HUES64 (cell line): ENCODE measurements at regions not wholly inside any gene's neighbourhood (a gene's known extent, or its start where the extent isn't known, plus 50 kb on each side); places are given as distances from the start of the nearest gene placed in this dataset.
"Not testable (repeated sequence)": the region's sequence is repeated elsewhere in the genome, so short reads cannot be mapped to it uniquely, and the experiment has no call there.

Source experiments
- H3K27ac ChIP-seq: 2 replicates; pipeline ENCODE4 v1.7.0; 2013; ENCODE audit warnings: low read depth, low read length, inconsistent platforms
- H3K27me3 ChIP-seq: 2 replicates; pipeline ENCODE4 v1.6.1; 2013; ENCODE audit warnings: mild to moderate bottlenecking, low read length; ENCODE audit not compliant: insufficient read depth
- H3K36me3 ChIP-seq: 2 replicates; pipeline ENCODE4 v1.6.1; 2013; ENCODE audit warnings: mild to moderate bottlenecking, low read length; ENCODE audit not compliant: insufficient read depth
- H3K4me1 ChIP-seq: 2 replicates; pipeline ENCODE4 v1.6.1; 2013; ENCODE audit warnings: mild to moderate bottlenecking, low read length, moderate library complexity; ENCODE audit not compliant: insufficient read depth
- H3K4me3 ChIP-seq: 2 replicates; pipeline ENCODE4 v1.5.1; 2013; ENCODE audit warnings: mild to moderate bottlenecking, low read length, moderate library complexity
- H3K9ac ChIP-seq: 2 replicates; pipeline ENCODE4 v1.6.1; 2013; ENCODE audit warnings: mild to moderate bottlenecking, low read depth, low read length
- H3K9me3 ChIP-seq: 2 replicates; pipeline ENCODE4 v1.6.1; 2013; ENCODE audit warnings: low read depth, low read length; ENCODE audit not compliant: insufficient read depth
- WGBS: fragments of 150-250, 120-280 bp; methylation state at CpG from one replicate; pipeline ENCODE4 v1.1.7; 2013; ENCODE audit warnings: missing lambda C conversion rate; 5-methylcytosine and 5-hydroxymethylcytosine counted together

DNA sequence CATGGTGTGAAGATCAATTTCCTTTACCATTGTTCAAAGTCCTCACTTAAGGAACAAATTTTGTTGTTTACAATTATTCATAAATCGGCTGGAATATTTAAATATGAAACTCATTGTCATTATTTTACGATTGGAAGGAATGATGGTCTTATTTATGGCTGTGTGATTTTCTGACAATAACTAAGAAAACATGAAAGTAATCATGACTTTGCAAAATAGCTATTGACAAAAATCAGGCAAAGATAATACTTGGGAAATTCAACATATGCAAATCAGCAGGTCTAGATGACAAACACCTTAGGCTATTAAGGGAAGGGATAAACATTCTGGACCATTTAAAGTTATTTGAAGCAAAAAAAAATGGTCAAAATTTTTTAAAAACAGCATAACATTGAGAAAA is 654.8 kb upstream of the CNTN5 start:
- WGBS = 83% methylated on average over 1 of the region's 2 CpGs
- Histone ChIP-seq H3K36me3 (no peaks in the 10 kb centered on the region), H3K4me1 (no peaks in the 10 kb centered on the region), H3K27ac (no peak overlapping the region), H3K9ac (no peak overlapping the region), H3K27me3 (no peaks in the 10 kb centered on the region), H3K4me3 (no peak overlapping the region), H3K9me3 (no peaks in the 10 kb centered on the region)

DNA sequence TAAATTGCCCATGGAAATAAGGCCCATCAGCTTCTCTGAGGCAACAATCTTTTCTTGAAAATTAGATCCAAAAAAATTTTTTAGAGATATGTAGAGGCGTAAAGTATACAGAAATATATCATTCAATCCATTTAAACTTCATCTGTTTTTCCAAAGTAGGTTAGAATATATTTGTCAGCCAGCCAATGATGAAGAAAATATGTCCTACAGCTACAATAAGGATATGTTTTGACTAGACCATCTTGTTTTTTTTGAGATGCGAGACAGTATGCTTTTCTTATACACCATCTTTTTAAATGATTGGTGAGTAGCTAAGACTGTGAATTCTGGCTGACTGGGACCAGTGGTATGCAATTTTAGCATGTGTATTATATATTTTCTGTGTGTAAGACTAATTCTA is 630.4 kb upstream of the CNTN5 start:
- no peaks in the 10 kb centered on the region for H3K9me3 ChIP-seq
- no peak overlapping the region for H3K4me3 ChIP-seq
- H3K4me1 ChIP-seq = no peaks in the 10 kb centered on the region
- H3K27me3 ChIP-seq = no peaks in the 10 kb centered on the region
- H3K27ac ChIP-seq = no peak overlapping the region
- WGBS = 83% methylated on average over 1 of the region's 2 CpGs
- no peaks in the 10 kb centered on the region for H3K36me3 ChIP-seq
- no peak overlapping the region for H3K9ac ChIP-seq

GRCh38 chr11:98394500-98394899 is 626.2 kb upstream of the CNTN5 start:
- 97% methylated on average over 4 of the region's 4 CpGs for WGBS
- H3K27me3 ChIP-seq, H3K9me3 ChIP-seq, H3K27ac ChIP-seq, H3K4me1 ChIP-seq, H3K9ac ChIP-seq, H3K36me3 ChIP-seq, H3K4me3 ChIP-seq: not testable (repeated sequence)

- no peaks in the 10 kb centered on the region for H3K4me1 ChIP-seq
- H3K9ac ChIP-seq = no peak overlapping the region
- H3K36me3 ChIP-seq = no peaks in the 10 kb centered on the region
- H3K9me3 ChIP-seq = no peaks in the 10 kb centered on the region
- H3K27ac ChIP-seq = no peak overlapping the region
- no peaks in the 10 kb centered on the region for H3K27me3 ChIP-seq
- no peak overlapping the region for H3K4me3 ChIP-seq
Observed at GRCh38 chr11:98398508-98398907, 622.2 kb upstream of the CNTN5 start.

GRCh38 chr11:98409069-98409468 is 611.7 kb upstream of the CNTN5 start:
- Histone ChIP-seq H3K9ac (no peak overlapping the region), H3K4me1 (no peaks in the 10 kb centered on the region; the same call in 1 of the 2 replicates), H3K27me3 (no peaks in the 10 kb centered on the region), H3K27ac (no peak overlapping the region), H3K4me3 (no peak overlapping the region), H3K36me3 (no peaks in the 10 kb centered on the region), H3K9me3 (no peaks in the 10 kb centered on the region)

DNA sequence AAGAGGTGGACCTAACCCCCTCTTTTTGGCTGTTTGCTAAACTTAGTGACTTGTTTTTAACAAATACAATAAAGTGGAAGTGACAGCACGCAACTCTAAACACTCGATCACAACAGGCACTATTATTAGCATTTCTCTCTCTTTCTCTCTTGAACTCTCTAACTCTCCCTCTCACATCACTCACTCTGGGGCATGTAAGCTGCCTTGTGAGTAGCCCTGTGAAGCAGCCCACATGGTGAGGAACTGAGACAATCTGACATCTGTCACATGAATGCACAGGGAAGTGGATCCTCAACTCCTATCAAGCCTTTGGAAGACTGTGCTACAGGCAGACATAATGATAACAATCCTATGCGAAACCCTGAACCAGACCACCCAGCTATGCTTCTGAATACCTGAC is 609.0 kb upstream of the CNTN5 start:
- H3K4me3 ChIP-seq = no peak overlapping the region
- no peak overlapping the region for H3K27ac ChIP-seq
- no peak overlapping the region for H3K9ac ChIP-seq
- H3K4me1 ChIP-seq = no peaks in the 10 kb centered on the region; the same call in 1 of the 2 replicates
- WGBS = 90% methylated on average over 3 of the region's 3 CpGs
- H3K27me3 ChIP-seq = no peaks in the 10 kb centered on the region
- no peaks in the 10 kb centered on the region for H3K36me3 ChIP-seq
- H3K9me3 ChIP-seq = no peaks in the 10 kb centered on the region

DNA sequence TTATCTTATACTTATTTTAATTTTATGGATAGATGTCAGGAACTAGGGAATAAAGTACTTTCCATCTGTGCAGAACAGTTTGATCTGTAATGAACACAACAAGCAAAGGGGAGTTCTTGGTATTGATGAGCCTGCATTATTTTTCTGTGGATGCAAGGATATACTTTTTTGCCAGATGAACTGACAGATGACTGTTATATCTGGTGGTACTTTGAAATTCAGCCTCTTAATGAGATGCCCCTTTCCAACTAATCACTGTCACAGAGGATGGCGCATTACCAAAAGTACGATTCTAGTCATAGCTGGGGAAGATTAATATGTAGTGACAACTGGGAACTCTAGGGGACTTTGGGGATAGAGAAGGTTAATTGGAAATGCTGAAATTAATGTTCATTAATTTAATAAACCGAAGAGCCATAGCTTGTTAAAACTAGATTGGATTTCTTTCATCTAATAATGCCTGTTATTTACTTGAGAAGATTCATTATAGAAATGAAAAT is 603.4 kb upstream of the CNTN5 start:
- H3K27me3 ChIP-seq = no peaks in the 10 kb centered on the region
- no peaks in the 10 kb centered on the region for H3K9me3 ChIP-seq
- no peaks in the 10 kb centered on the region for H3K4me1 ChIP-seq
- no peak overlapping the region for H3K4me3 ChIP-seq
- 98% methylated on average over 3 of the region's 3 CpGs for WGBS
- H3K9ac ChIP-seq = no peak overlapping the region
- H3K36me3 ChIP-seq = no peaks in the 10 kb centered on the region
- H3K27ac ChIP-seq = no peak overlapping the region

GRCh38 chr11:98423933-98424332 is 596.8 kb upstream of the CNTN5 start:
- no peaks in the 10 kb centered on the region for H3K4me1 ChIP-seq
- H3K36me3 ChIP-seq = no peaks in the 10 kb centered on the region
- no peaks in the 10 kb centered on the region for H3K27me3 ChIP-seq
- H3K9ac ChIP-seq = no peak overlapping the region
- 98% methylated on average over 8 of the region's 8 CpGs for WGBS
- H3K4me3 ChIP-seq = no peak overlapping the region
- H3K9me3 ChIP-seq = peaks cover 10% of the 10 kb centered on the region; the same call in 1 of the 2 replicates
- H3K27ac ChIP-seq = no peak overlapping the region

DNA sequence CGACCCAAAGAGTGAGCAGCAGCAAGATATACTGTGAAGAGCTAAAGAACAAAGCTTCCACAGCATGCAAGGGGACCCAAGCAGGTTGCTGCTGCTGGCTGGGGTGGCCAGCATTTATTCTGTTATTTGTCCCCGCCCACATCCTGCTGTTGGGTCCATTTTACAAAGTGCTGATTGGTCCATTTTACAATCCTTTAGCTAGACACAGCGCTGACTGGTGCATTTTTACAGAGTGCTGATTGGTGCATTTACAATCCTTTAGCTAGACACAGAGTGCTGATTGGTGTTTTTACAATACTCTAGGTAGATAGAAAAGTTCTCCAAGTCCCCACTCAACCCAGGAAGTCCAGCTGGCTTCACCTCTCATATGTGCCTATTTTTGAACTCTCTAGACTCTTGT is 596.0 kb upstream of the CNTN5 start:
- H3K4me1 ChIP-seq, H3K36me3 ChIP-seq, H3K9me3 ChIP-seq, H3K27me3 ChIP-seq, H3K27ac ChIP-seq, H3K4me3 ChIP-seq, H3K9ac ChIP-seq: not testable (repeated sequence)
- WGBS = 95% methylated on average over 3 of the region's 3 CpGs

DNA sequence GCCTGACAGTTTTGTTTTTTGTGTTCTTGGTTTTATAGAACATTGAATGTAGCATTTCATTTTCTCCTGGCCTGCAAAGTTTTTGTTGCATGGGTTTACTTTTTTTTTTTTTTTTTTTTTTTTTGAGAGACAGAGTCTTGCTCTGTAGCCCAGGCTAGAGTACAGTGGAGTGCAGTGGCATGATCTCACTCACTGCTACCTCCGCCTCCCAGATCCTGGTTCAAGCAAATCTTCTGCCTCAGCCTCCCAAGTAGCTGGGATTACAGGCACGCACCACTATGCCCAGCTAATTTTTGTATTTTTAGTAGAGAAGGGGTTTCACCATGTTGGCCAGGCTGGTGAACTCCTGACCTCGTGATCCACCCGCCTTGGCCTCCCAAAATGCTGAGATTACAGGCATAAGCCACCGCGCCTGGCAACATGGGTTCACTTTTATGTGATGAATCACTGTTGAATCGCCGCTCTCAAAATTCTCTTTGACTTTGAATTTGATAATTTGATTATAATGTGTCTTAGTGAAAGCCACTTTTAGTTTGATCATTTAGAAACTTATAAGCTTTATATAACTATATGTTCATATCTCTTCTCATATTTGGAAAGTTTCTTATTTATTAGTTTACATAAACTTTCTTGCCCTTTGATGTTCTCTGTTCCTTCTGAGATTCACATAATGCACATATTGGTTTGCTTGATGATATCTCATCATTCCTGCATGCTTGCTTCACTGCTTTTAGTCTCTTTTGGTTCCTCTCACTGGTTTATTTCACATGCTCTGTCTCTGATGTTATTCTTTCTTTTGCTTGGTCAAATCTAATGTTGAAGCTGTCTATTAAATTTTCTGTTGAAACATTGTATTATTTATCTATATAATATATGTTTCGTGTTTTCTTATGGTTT is 589.0 kb upstream of the CNTN5 start:
- WGBS = 98% methylated on average over 8 of the region's 9 CpGs
- Histone ChIP-seq H3K27ac (no peak overlapping the region), H3K27me3 (no peaks in the 10 kb centered on the region), H3K4me1 (no peaks in the 10 kb centered on the region), H3K36me3 (no peaks in the 10 kb centered on the region), H3K9me3 (peaks cover 10% of the 10 kb centered on the region; the same call in 1 of the 2 replicates), H3K4me3 (no peak overlapping the region), H3K9ac (no peak overlapping the region)

GRCh38 chr11:98434296-98434695 is 586.5 kb upstream of the CNTN5 start:
- Histone ChIP-seq H3K4me3 (no peak overlapping the region), H3K9me3 (no peaks in the 10 kb centered on the region), H3K9ac (no peak overlapping the region), H3K27me3 (no peaks in the 10 kb centered on the region), H3K36me3 (no peaks in the 10 kb centered on the region), H3K4me1 (no peaks in the 10 kb centered on the region), H3K27ac (no peak overlapping the region)
- no CpG with 5 or more reads among the region's 1 CpG for WGBS
